Fibroblast of lung (primary cell): ENCODE measurements at regions not wholly inside any gene's neighbourhood (a gene's known extent, or its start where the extent isn't known, plus 50 kb on each side); places are given as distances from the start of the nearest gene placed in this dataset.

Source experiments
- EZH2 ChIP-seq: IDR thresholded peaks from 2 replicates; pipeline ENCODE4 v1.5.1; 2012; ENCODE audit warnings: low read length, control low read depth, mild to moderate bottlenecking; ENCODE audit errors: missing control alignments
- TF ChIP-seq, protein P1 (sequence below), 2 donors: IDR thresholded peaks in 1 of 2; conservative IDR thresholded peaks in 1 of 2; 1 replicate in 1 of 2; 2 replicates in 1 of 2; pipeline ENCODE4 v1.5.1; 2011 to 2012; ENCODE audit warnings: low read length in 2 of 2, control low read depth in 1 of 2, inconsistent platforms in 1 of 2, low read depth in 1 of 2, mild to moderate bottlenecking in 1 of 2

DNA sequence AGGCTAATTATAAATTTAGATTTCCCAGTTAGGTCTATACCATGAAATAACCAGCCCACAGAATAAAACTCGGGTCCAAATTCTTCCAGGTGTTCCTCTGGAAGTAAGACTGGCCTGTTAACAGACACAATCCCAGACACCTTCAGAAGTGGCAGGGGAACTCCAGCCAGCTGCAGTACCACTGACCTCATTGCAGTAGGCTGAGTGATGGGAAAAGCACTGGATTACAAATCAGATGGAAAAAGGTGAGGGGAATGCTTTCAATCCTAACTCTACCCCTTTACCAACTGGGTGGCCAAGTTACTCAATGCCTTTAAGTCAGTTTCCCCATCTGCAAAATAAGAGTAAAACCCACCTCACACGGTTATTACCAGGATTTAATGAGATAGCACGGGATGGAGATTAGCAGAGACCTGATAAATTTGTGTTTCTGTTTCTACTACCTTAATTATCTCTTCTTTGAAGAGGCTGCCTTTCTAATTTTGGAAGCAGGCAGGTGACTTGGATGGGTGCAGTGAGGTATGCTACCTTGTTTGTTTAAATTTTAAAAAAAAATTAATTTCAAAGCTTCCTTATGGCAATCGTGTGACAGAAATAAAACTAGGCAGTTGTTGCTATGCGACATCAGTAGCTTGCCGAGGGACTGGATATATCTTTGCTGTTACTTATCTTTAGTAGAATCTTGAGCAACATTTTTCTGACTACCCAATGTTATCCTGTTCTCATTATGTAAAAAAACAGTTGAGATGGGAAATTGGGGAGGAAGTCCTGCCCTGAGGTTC, 167.3 kb upstream of the GRIN2B start:
- TF ChIP-seq, protein P1, sequence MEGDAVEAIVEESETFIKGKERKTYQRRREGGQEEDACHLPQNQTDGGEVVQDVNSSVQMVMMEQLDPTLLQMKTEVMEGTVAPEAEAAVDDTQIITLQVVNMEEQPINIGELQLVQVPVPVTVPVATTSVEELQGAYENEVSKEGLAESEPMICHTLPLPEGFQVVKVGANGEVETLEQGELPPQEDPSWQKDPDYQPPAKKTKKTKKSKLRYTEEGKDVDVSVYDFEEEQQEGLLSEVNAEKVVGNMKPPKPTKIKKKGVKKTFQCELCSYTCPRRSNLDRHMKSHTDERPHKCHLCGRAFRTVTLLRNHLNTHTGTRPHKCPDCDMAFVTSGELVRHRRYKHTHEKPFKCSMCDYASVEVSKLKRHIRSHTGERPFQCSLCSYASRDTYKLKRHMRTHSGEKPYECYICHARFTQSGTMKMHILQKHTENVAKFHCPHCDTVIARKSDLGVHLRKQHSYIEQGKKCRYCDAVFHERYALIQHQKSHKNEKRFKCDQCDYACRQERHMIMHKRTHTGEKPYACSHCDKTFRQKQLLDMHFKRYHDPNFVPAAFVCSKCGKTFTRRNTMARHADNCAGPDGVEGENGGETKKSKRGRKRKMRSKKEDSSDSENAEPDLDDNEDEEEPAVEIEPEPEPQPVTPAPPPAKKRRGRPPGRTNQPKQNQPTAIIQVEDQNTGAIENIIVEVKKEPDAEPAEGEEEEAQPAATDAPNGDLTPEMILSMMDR (conservative IDR thresholded peaks at IDR 0.05 in 1 of 2, IDR thresholded peaks at IDR 0.05 in 1 of 2; ENCODE audit: low read depth in 1 of 2, low read length in 2 of 2) = no peak
- no peak for TF ChIP-seq EZH2
